GM06990 (cell line): ENCODE measurements at regions not wholly inside any gene's neighbourhood (a gene's known extent, or its start where the extent isn't known, plus 50 kb on each side); places are given as distances from the start of the nearest gene placed in this dataset.

ENCODE experiments used
- DNase-seq: peaks from one replicate; pipeline ENCODE4 v3.0.0-alpha.2; 2011; ENCODE audit not compliant: insufficient read length; ENCODE audit errors: extremely low read depth
- H3K27me3 ChIP-seq: replicated peaks from 2 replicates; pipeline ENCODE4 v1.6.0; 2011; ENCODE audit warnings: low read length; ENCODE audit not compliant: control insufficient read depth, insufficient read depth
- H3K36me3 ChIP-seq: 2 replicates; pipeline ENCODE4 v1.5.1; 2011; ENCODE audit warnings: low read length; ENCODE audit not compliant: control insufficient read depth, insufficient read depth
- H3K4me3 ChIP-seq: replicated peaks from 2 replicates; pipeline ENCODE4 v1.5.1; 2011; ENCODE audit warnings: low read depth, mild to moderate bottlenecking, control low read depth, low read length
- TF ChIP-seq, protein P1 (sequence below): IDR thresholded peaks from 2 replicates; pipeline ENCODE4 v1.5.1; 2011; ENCODE audit warnings: low read length, control low read depth, mild to moderate bottlenecking, inconsistent platforms; ENCODE audit not compliant: insufficient read depth, poor library complexity, severe bottlenecking

DNA sequence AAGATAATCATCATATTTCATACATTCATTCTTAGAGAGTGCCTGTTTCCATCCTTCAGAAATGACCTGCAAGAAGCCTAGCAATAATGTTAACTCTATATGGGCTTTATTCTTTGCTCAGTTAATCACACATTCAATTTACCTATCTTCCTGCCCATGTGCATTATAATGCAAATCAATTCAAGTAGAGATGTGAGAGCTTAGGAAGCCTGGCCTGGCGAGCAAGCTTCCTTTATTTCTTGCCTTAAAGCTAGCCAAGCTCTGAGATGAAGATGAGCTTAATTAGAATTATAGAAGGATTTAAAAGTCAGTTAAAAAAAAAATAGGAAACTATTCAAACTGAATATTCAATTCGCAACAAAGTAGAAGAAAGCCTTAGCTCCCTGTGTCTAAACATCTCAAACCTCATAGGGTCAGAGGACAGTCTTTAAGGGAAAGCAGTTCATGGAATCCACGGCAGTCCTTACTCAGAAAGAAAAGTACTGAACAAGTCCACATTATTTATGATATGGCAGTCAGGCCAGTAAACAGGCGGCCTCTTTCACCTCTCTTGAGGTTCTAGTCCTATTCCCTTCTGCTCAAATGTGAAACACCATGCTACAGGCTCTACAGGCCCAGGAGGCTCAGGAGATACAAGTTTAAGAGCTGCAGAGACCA lies 214.1 kb downstream of the TFEC start:
- no peak overlapping the region for H3K4me3 ChIP-seq
- TF ChIP-seq, protein P1, sequence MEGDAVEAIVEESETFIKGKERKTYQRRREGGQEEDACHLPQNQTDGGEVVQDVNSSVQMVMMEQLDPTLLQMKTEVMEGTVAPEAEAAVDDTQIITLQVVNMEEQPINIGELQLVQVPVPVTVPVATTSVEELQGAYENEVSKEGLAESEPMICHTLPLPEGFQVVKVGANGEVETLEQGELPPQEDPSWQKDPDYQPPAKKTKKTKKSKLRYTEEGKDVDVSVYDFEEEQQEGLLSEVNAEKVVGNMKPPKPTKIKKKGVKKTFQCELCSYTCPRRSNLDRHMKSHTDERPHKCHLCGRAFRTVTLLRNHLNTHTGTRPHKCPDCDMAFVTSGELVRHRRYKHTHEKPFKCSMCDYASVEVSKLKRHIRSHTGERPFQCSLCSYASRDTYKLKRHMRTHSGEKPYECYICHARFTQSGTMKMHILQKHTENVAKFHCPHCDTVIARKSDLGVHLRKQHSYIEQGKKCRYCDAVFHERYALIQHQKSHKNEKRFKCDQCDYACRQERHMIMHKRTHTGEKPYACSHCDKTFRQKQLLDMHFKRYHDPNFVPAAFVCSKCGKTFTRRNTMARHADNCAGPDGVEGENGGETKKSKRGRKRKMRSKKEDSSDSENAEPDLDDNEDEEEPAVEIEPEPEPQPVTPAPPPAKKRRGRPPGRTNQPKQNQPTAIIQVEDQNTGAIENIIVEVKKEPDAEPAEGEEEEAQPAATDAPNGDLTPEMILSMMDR: no peak
- H3K36me3 ChIP-seq: no peaks in the 10 kb centered on the region
- no peaks in the 10 kb centered on the region for H3K27me3 ChIP-seq
- DNase-seq: no peak

DNA sequence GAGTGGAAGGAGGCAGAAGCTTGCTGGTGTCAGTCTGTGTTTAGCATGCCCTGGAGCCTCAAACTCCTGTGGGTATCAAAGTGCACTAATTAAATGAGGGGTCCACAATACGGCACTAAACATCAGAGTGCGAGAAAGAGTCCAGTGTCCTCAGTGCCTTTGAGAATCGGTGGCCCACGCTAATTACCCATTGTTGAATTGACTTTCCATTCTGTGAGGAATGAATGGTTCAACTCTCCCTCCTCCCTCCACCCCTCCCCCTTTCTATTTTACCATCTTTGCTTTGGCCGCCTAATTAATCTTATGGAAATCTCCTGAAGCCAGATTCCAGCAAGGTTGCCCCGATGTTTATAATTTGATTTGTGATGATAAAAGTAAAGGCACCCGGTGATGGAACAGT lies 217.8 kb downstream of the TFEC start:
- Histone ChIP-seq H3K36me3 (no peaks in the 10 kb centered on the region), H3K4me3 (no peak overlapping the region), H3K27me3 (no peaks in the 10 kb centered on the region; the same call in 1 of the 2 replicates)
- TF ChIP-seq, protein P1: no peak
- no peak for DNase-seq

DNA sequence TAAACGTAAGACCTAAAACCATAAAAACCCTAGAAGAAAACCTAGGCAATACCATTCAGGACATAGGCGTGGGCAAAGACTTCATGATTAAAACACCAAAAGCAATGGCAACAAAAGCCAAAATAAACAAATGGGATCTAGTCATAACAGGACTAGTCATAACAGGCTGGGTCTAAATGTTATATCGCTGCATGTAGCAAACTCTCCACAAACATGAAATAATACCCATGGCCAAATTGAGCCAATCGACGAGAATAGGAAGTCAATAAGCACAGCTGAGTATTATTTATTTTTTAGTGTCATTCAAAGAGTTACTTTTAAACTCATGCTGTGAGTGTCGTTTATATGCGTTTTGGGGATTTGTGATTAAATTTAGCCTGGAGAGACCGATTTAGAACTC lies 225.1 kb downstream of the TFEC start:
- no peak for DNase-seq
- TF ChIP-seq, protein P1: no peak
- Histone ChIP-seq H3K27me3 (no peaks in the 10 kb centered on the region), H3K36me3 (no peaks in the 10 kb centered on the region), H3K4me3 (no peak overlapping the region)

DNA sequence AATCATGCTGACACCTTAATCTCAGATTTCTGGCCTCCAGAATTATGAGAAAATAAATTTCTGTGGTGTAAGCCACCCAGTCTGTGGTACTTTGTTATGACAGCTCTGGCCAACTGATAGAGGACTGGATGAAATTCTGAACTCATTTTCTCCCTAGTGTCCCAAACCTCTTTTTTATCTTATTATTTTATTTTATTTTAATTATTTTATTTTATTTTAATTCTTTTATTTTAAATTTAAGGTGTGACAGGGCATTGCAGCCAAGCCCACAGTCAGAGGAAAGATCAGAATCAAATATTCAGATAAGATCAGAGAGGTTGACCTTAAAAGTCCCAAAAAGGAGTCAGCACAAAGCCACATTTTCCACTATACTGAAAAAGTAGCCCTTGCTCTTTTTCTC lies 228.1 kb downstream of the TFEC start:
- no peaks in the 10 kb centered on the region for H3K27me3 ChIP-seq
- TF ChIP-seq, protein P1: no peak
- H3K36me3 ChIP-seq: no peaks in the 10 kb centered on the region
- H3K4me3 ChIP-seq: no peak overlapping the region
- no peak for DNase-seq

DNA sequence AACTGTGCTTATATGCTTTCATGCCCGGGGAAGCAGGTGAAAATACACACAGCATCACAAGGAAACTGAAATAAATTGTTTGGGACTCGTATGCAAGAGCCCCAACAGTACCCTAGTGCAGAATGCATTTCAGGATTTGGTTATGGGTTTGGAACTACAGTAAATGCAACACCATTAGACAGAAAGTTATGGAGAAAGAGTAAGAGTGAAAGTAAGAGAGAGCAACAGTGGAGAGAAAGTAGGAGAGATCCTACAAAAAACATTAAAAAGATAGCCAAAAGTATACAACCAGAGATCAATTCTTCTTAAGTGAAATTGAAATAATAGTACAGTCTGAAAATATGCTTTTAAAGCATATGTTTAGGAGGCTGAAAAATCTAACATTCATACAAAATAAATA lies 231.1 kb downstream of the TFEC start:
- Histone ChIP-seq H3K27me3 (no peaks in the 10 kb centered on the region), H3K4me3 (no peak overlapping the region), H3K36me3 (no peaks in the 10 kb centered on the region)
- DNase-seq: no peak
- TF ChIP-seq, protein P1: no peak

DNA sequence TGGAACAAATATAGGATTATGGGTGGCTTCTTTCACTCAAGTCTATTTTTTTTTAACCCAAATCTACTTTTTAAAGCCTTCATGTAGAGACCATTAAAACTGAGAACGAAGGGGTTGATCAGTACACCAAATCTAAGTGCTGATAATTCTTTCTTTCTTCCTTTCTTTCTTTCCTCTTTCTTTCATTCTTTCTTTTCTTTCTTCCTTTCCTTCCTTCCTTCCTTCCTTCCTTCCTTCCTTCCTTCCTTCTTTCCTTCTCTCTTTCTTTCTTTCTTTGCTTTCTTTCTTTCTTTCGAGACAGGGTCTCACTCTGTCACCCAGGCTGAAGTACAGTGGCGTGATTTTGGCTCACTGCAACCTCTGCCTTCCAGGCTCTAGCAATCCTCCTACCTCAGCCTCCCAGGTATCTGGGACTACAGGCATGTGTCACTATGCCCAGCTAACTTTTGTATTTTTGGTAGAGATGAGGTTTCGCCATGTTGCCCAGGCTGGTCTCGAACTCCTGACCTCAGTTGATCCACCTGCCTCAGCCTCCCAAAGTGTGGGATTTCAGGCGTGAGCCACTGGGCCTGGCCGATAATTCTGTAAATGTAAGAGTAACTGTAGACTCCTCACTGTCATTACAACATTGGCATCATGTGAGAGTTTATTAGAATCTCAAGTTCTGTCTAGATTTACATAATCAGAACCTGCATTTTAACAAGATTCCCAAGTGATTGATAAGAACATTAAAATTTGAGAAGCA lies 236.4 kb downstream of the TFEC start:
- H3K27me3 ChIP-seq: no peaks in the 10 kb centered on the region
- H3K4me3 ChIP-seq: no peak overlapping the region
- DNase-seq: no peak
- TF ChIP-seq, protein P1: no peak
- H3K36me3 ChIP-seq: no peaks in the 10 kb centered on the region
